GM19328 (cell line): ENCODE measurements at regions not wholly inside any gene's neighbourhood (a gene's known extent, or its start where the extent isn't known, plus 50 kb on each side); places are given as distances from the start of the nearest gene placed in this dataset.
"Not testable (repeated sequence)": the region's sequence is repeated elsewhere in the genome, so short reads cannot be mapped to it uniquely, and the experiment has no call there.

Source experiments
- ATAC-seq: cut with Tn5 transposase; IDR thresholded peaks from one replicate; pipeline ENCODE4 v1.9.1; 2021; ENCODE audit warnings: mild to moderate bottlenecking, moderate library complexity; ENCODE audit not compliant: unreplicated experiment

GRCh38 chr1:104288322-104288721 lies 538.6 kb downstream of the AMY1C start:
- ATAC-seq, result not testable (repeated sequence)

GRCh38 chr1:104291156-104291555 lies 541.5 kb downstream of the AMY1C start:
- ATAC-seq, result no peak

- no peak for ATAC-seq
These were observed 544.6 kb downstream of the AMY1C start for GRCh38 chr1:104294259-104294658.

GRCh38 chr1:104295511-104295910 lies 545.8 kb downstream of the AMY1C start:
- ATAC-seq, result no peak

DNA sequence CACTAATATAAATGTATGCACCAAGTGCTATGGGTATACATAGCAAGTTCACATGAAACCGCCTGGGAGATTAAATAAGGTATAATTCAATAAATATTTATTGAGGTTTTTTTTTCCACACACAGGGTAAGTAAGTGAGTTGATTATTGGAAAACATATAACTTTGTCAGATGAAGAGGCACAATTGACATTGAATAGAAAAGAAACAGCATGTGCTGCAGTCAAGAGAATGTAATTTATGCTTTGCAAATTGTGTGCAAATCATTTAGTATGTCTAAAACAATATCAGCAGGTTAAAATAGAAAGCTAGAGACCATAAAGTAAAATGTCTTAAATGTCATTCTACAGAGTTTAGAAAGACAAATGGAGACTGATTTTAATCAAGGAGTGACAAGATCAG lies 560.0 kb downstream of the AMY1C start:
- ATAC-seq, result no peak

GRCh38 chr1:104315823-104316222 lies 566.1 kb downstream of the AMY1C start:
- ATAC-seq, result no peak

- no peak for ATAC-seq
These were observed 572.4 kb downstream of the AMY1C start for GRCh38 chr1:104322131-104322530.

GRCh38 chr1:104329278-104329677 lies 579.6 kb downstream of the AMY1C start:
- ATAC-seq, result no peak

DNA sequence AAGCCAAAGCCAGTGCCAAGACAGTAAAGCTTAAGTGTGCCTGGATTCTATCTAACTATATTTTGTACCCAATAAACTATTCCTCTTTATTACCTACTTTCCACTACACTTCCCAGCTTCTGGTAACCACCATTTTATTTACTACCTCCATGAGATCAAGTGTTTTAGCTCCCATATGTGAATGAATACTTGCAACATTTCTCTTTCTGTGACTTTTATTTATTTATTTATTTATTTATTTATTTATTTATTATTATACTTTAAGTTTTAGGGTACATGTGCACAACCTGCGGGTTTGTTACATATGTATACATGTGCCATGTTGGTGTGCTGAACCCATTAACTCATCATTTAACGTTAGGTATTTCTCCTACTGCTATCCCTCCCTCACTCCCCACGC lies 582.1 kb downstream of the AMY1C start:
- no peak for ATAC-seq

GRCh38 chr1:104337927-104338326 lies 588.2 kb downstream of the AMY1C start:
- ATAC-seq, result not testable (repeated sequence)

- ATAC-seq, result no peak
These were observed 592.2 kb downstream of the AMY1C start for GRCh38 chr1:104341944-104342343.

- no peak for ATAC-seq
These were observed 598.6 kb downstream of the AMY1C start for GRCh38 chr1:104348277-104348676.

- ATAC-seq, result no peak
These were observed 603.9 kb downstream of the AMY1C start for GRCh38 chr1:104353580-104353979.

- ATAC-seq, result no peak
These were observed 608.4 kb downstream of the AMY1C start for GRCh38 chr1:104358086-104358485.

- ATAC-seq, result no peak
These were observed 608.9 kb downstream of the AMY1C start for GRCh38 chr1:104358621-104359020.

DNA sequence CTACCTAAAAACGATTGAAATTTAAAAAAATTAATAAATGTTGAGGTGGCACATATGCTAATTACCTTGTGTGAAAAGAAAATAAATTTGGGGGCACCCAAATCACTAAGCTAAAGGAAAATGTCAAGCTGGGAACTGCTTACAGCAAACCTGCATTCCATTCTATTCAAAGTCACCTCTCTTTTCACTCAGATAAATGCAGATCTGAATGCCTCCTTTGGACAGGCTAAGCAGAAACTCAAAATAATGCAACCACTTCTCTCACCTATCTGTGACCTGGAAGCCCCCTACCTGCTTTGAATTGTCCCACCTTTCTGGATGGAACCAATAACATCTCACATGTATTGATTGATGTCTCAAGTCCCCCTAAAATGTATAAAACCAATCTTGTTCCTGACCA lies 628.7 kb downstream of the AMY1C start:
- no peak for ATAC-seq

GRCh38 chr1:104380003-104380402 lies 630.3 kb downstream of the AMY1C start:
- no peak for ATAC-seq

DNA sequence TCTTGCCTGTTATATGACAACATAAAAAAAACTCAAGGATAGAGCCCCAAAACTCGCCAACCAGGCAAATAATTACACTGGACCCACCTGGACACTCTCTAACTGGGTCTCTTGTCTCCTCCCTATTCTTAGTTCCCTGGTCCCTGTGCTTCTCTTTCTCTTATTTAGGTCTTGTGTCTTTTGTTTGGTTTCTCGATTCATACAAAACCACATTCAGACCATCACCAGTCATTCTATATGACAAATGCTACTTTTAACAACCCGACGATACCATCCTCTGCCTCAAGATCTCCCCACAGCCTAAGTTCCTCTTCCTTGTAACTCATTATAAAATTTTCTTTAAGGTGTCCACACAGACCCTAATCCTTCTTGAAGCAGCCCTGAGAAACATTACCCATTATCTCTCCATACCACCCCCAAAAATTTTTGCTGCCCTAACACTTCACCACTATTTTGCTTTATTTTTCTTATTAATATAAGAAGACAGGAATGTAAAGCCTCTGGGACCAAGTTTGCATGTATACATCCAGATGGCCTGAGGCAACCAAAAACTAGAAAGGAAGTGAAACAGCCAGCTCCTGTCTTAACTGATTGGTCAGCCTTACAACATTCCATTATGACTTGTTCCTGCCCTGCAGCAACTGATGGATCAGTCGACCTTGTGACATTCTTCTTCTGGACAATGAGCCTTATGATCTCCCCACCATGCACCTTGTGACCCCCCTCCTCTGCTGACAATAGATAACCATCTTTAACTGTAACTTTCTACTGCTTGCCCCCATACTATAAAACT lies 638.2 kb downstream of the AMY1C start:
- no peak for ATAC-seq

- ATAC-seq, result no peak
These were observed 642.9 kb downstream of the AMY1C start for GRCh38 chr1:104392552-104392951.

- no peak for ATAC-seq
These were observed 652.5 kb downstream of the AMY1C start for GRCh38 chr1:104402178-104402577.

DNA sequence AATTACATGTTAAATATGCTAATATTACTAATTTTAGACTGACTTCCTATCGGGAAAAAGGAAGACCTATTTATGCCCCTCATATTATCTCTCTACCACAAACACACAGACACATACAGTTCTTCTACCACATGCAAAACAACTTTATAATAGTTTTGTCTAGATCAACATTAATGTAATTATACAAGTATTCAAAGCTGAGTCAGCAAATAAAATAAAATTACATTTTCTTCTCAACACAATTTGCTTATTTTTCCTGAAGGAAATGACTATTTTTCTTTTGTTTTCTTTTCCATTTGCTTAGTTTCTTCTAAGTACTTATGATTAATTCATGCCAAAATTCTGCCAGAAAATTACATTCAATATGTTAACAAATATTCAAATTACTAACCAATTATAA lies 654.2 kb downstream of the AMY1C start:
- ATAC-seq, result no peak

- ATAC-seq, result no peak
These were observed 657.0 kb downstream of the AMY1C start for GRCh38 chr1:104406728-104407127.

DNA sequence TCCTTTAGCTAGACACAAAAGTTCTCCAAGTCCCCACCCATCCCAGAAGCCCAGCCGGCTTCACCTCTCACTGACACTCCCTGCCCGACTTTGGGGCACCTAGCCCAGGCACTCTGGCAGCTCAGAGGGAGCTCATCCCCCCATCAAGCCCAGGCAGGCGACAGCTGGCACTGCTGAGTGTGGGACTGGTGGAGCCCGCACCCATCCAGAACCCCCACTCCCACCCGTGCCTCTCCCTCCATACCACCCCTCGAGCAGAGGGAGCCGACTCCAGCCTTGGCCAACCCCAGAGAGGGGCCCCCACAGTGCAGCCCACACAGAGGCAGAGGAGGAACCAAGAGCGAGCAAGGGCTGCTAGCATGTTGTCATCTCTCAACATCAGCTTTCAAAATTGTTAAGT lies 658.6 kb downstream of the AMY1C start:
- no peak for ATAC-seq
